ENCODE measurements at regions not wholly inside any gene's neighbourhood (a gene's known extent, or its start where the extent isn't known, plus 50 kb on each side); places are given as distances from the start of the nearest gene placed in this dataset.

- TF ChIP-seq CTCF (conservative IDR thresholded peaks at IDR 0.05 in 1 of 2, IDR thresholded peaks at IDR 0.05 in 1 of 2; ENCODE audit: extremely low read depth in 1 of 2, insufficient read depth in 1 of 2, low read depth in 1 of 2, low read length in 2 of 2) (no peak), EZH2 (IDR thresholded peaks at IDR 0.05; ENCODE audit: borderline replicate concordance, low read length) (no peak)
Measured at GRCh38 chr4:115865736-115866135, 752.3 kb upstream of the NDST4 start.

Data from mammary epithelial cell (primary cell).